H1 (cell line): ENCODE measurements at regions not wholly inside any gene's neighbourhood (a gene's known extent, or its start where the extent isn't known, plus 50 kb on each side); places are given as distances from the start of the nearest gene placed in this dataset.

ENCODE experiments used
- CTCF ChIA-PET: fragments of 300-600 bp; sonication (Branson Sonifier 250); formaldehyde crosslinking; loops from one replicate; lab custom pipeline; 2021; ENCODE audit not compliant: partially characterized antibody; lab: Charles Lee
- POLR2A ChIA-PET: fragments of 300-600 bp; sonication (Branson Sonifier 250); formaldehyde crosslinking; loops from one replicate; lab custom pipeline; 2021; ENCODE audit warnings: inconsistent platforms; ENCODE audit not compliant: partially characterized antibody; lab: Charles Lee
- DNase-seq, 2 experiments: peaks; one replicate each; pipeline versions ENCODE4 v3.0.0 to v3.0.0-alpha.2; 2010 to 2022; ENCODE audit warnings: low spot score in 2 of 2, low read depth in 1 of 2, mixed read lengths in 1 of 2
- FAIRE-seq: peaks from 2 replicates; lab custom pipeline; 2011; peaks lifted over from hg19 to GRCh38; lab: Jason Lieb, UNC
- H2AFZ ChIP-seq: 2 replicates; pipeline ENCODE4 v1.8.1; 2012; ENCODE audit warnings: low read length, inconsistent platforms
- H2AK5ac ChIP-seq: 2 replicates; pipeline ENCODE4 v1.6.1; 2013; ENCODE audit warnings: low read depth, low read length
- H2BK120ac ChIP-seq: replicated peaks from 2 replicates; pipeline ENCODE3; 2013; ENCODE audit warnings: low read depth, low read length, inconsistent platforms
- H2BK12ac ChIP-seq: 2 replicates; pipeline ENCODE4 v1.6.1; 2013; ENCODE audit warnings: low read depth, low read length
- H2BK15ac ChIP-seq: 2 replicates; pipeline ENCODE4 v1.6.1; 2013; ENCODE audit warnings: low read length
- H2BK20ac ChIP-seq: 2 replicates; pipeline ENCODE4 v1.6.1; 2013; ENCODE audit warnings: low read length
- H2BK5ac ChIP-seq: 2 replicates; pipeline ENCODE4 v1.6.1; 2013; ENCODE audit warnings: low read depth, low read length
- H3K14ac ChIP-seq: 2 replicates; pipeline ENCODE4 v1.6.1; 2013; ENCODE audit warnings: inconsistent platforms; ENCODE audit not compliant: insufficient read length
- H3K18ac ChIP-seq: 2 replicates; pipeline ENCODE4 v1.6.1; 2013; ENCODE audit warnings: low read length; ENCODE audit errors: extremely low read depth
- H3K23ac ChIP-seq: 2 replicates; pipeline ENCODE4 v1.6.1; 2013; ENCODE audit warnings: inconsistent platforms; ENCODE audit not compliant: insufficient read length
- H3K23me2 ChIP-seq: 2 replicates; pipeline ENCODE4 v1.6.1; 2013; ENCODE audit warnings: low read depth, low read length
- H3K27ac ChIP-seq: 2 replicates; pipeline ENCODE4 v1.6.1; 2011; ENCODE audit warnings: low read depth, low read length, inconsistent platforms
- H3K27me3 ChIP-seq, 4 experiments: replicated peaks in 1 of 4; 1 replicate in 1 of 4; 2 replicates in 3 of 4; pipeline versions ENCODE4 v1.6.1 to v1.8.1; 2011 to 2013; ENCODE audit warnings: low read length in 3 of 4, mild to moderate bottlenecking in 3 of 4, inconsistent platforms in 2 of 4, mixed read lengths in 2 of 4, moderate library complexity in 1 of 4; ENCODE audit not compliant: control insufficient read depth in 3 of 4, insufficient read depth in 3 of 4; ENCODE audit errors: extremely low read depth in 1 of 4
- H3K36me3 ChIP-seq, 4 experiments: 2 replicates each; pipeline versions ENCODE4 v1.6.1 to v1.8.1; 2011 to 2013; ENCODE audit warnings: mild to moderate bottlenecking in 4 of 4, low read length in 3 of 4, moderate library complexity in 2 of 4, control low read depth in 1 of 4, inconsistent platforms in 1 of 4; ENCODE audit not compliant: insufficient read depth in 4 of 4, control insufficient read depth in 2 of 4
- H3K4ac ChIP-seq: replicated peaks from 2 replicates; pipeline ENCODE3; 2013; ENCODE audit warnings: low read length, low read depth, mixed read lengths, inconsistent platforms; ENCODE audit not compliant: insufficient read length
- H3K4me1 ChIP-seq, 4 experiments: replicated peaks in 1 of 4; 1 replicate in 1 of 4; 2 replicates in 3 of 4; pipeline versions ENCODE4 v1.6.1 to v1.8.1; 2011 to 2013; ENCODE audit warnings: low read length in 3 of 4, inconsistent platforms in 2 of 4, mixed read lengths in 1 of 4; ENCODE audit not compliant: insufficient read depth in 4 of 4, control insufficient read depth in 3 of 4
- H3K4me2 ChIP-seq, 2 experiments: 2 replicates each; pipeline versions ENCODE4 v1.6.1 to v1.8.1; 2011 to 2013; ENCODE audit warnings: low read depth in 2 of 2, low read length in 2 of 2, control low read depth in 1 of 2, inconsistent platforms in 1 of 2, mild to moderate bottlenecking in 1 of 2; ENCODE audit not compliant: insufficient read depth in 1 of 2
- H3K4me3 ChIP-seq, 4 experiments: fragments of 200-600, 300-600 bp in 1 of 4; sonication (generic), shearing (Covaris generic), sonication (Bioruptor Twin) in 1 of 4; 2 replicates each; pipeline versions ENCODE4 v1.5.1 to v1.8.1; 2011 to 2016; ENCODE audit warnings: low read length in 4 of 4, low read depth in 3 of 4, control low read depth in 2 of 4, inconsistent platforms in 2 of 4, mild to moderate bottlenecking in 2 of 4, mixed read lengths in 1 of 4, moderate library complexity in 1 of 4; ENCODE audit not compliant: insufficient read depth in 2 of 4; ENCODE audit errors: extremely low read depth in 1 of 4
- H3K56ac ChIP-seq: replicated peaks from 2 replicates; pipeline ENCODE3; 2013; ENCODE audit warnings: low read depth, mild to moderate bottlenecking, mixed read lengths, low read length, inconsistent platforms; ENCODE audit not compliant: insufficient read length
- H3K79me1 ChIP-seq: 2 replicates; pipeline ENCODE4 v1.6.1; 2013; ENCODE audit warnings: low read depth, low read length, control low read depth
- H3K79me2 ChIP-seq, 2 experiments: 2 replicates each; pipeline versions ENCODE4 v1.6.1 to v1.8.1; 2012 to 2013; ENCODE audit warnings: low read length in 2 of 2, mild to moderate bottlenecking in 2 of 2, inconsistent platforms in 1 of 2; ENCODE audit not compliant: insufficient read depth in 2 of 2, control insufficient read depth in 1 of 2
- H3K9ac ChIP-seq, 4 experiments: replicated peaks in 1 of 4; 1 replicate in 1 of 4; 2 replicates in 3 of 4; pipeline versions ENCODE4 v1.6.1 to v1.8.1; 2011 to 2013; ENCODE audit warnings: low read depth in 3 of 4, low read length in 3 of 4, control low read depth in 2 of 4, mild to moderate bottlenecking in 2 of 4, moderate library complexity in 2 of 4, inconsistent platforms in 1 of 4; ENCODE audit errors: extremely low read depth in 1 of 4
- H3K9me3 ChIP-seq, 2 experiments: 2 replicates each; pipeline versions ENCODE4 v1.6.1 to v1.8.1; 2012 to 2013; ENCODE audit warnings: mild to moderate bottlenecking in 2 of 2, moderate library complexity in 2 of 2, control low read depth in 1 of 2, inconsistent platforms in 1 of 2, low read depth in 1 of 2, low read length in 1 of 2, mixed read lengths in 1 of 2; ENCODE audit not compliant: insufficient read depth in 2 of 2
- H4K20me1 ChIP-seq, 2 experiments: replicated peaks in 1 of 2; 2 replicates each; pipeline versions ENCODE3 to v1.8.1; 2011 to 2013; ENCODE audit warnings: inconsistent platforms in 2 of 2, low read length in 2 of 2, mild to moderate bottlenecking in 1 of 2; ENCODE audit not compliant: insufficient read depth in 2 of 2, control insufficient read depth in 1 of 2
- H4K5ac ChIP-seq: 2 replicates; pipeline ENCODE4 v1.6.1; 2013; ENCODE audit warnings: low read length, low read depth, mixed read lengths, inconsistent platforms; ENCODE audit not compliant: insufficient read length
- H4K8ac ChIP-seq: 2 replicates; pipeline ENCODE4 v1.8.0; 2013; ENCODE audit warnings: mild to moderate bottlenecking, moderate library complexity, low read length, inconsistent platforms; ENCODE audit not compliant: insufficient read depth; ENCODE audit errors: extremely low read depth
- H4K91ac ChIP-seq: replicated peaks from 2 replicates; pipeline ENCODE3; 2013; ENCODE audit warnings: low read length, mixed read lengths, inconsistent platforms; ENCODE audit not compliant: insufficient read length
- CHD1 ChIP-seq: IDR thresholded peaks from 2 replicates; pipeline ENCODE4 v1.6.1; 2012; ENCODE audit warnings: low read depth, low read length, improper control_type of control experiment
- EZH2 ChIP-seq: fragments of 200-600 bp; sonication (generic); IDR thresholded peaks from 2 replicates; pipeline ENCODE4 v1.7.1; 2012; ENCODE audit warnings: low read depth, mild to moderate bottlenecking, moderate library complexity, low read length, inconsistent platforms; ENCODE audit not compliant: severe bottlenecking
- JUND ChIP-seq: IDR thresholded peaks from 2 replicates; pipeline ENCODE4 v1.6.1; 2011; ENCODE audit warnings: mild to moderate bottlenecking, improper control_type of control experiment, low read length
- MAFK ChIP-seq: IDR thresholded peaks from 2 replicates; pipeline ENCODE4 v1.6.1; 2012; ENCODE audit warnings: low read depth, mild to moderate bottlenecking, improper control_type of control experiment, low read length
- RBBP5 ChIP-seq: IDR thresholded peaks from 2 replicates; pipeline ENCODE4 v1.7.1; 2012; ENCODE audit warnings: low read depth, mild to moderate bottlenecking, inconsistent platforms, low read length, moderate library complexity, borderline replicate concordance
- SIN3A ChIP-seq, 2 experiments: IDR thresholded peaks in 1 of 2; conservative IDR thresholded peaks in 1 of 2; 2 replicates each; pipeline ENCODE4 v1.6.1; 2011 to 2012; ENCODE audit warnings: low read length in 2 of 2, improper control_type of control experiment in 1 of 2, low read depth in 1 of 2, mild to moderate bottlenecking in 1 of 2
- SIX5 ChIP-seq: IDR thresholded peaks from 2 replicates; pipeline ENCODE4 v1.6.1; 2011; ENCODE audit warnings: mild to moderate bottlenecking, low read depth, low read length
- SP2 ChIP-seq: IDR thresholded peaks from 2 replicates; pipeline ENCODE4 v1.6.1; 2012; ENCODE audit warnings: mild to moderate bottlenecking, low read length, inconsistent platforms
- SUZ12 ChIP-seq: fragments of 200-600 bp; sonication (generic); IDR thresholded peaks from 2 replicates; pipeline ENCODE4 v1.6.1; 2012; ENCODE audit warnings: mild to moderate bottlenecking, inconsistent platforms, low read length, moderate library complexity, mixed read lengths

DNA sequence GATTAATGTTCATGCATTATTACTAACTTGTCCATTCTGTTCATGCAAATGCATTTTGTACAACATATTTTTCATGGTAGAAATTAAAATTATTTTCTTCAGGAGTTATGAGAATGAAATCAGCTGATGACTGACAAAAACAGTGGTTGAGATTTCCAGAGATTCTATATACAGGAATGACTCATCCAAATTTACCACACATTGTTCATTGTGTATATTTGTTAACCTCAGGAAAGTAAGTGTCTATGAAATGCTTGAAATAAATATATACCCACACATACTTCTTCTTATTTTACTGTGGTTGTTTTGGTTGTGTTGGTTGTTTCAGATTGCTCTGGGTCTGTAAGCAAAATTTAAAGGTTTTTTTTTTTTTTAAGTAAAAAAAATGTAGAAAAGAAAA, 108.1 kb upstream of the SP8 start:
- H3K4ac ChIP-seq = no peak overlapping the region
- no peak overlapping the region for H3K56ac ChIP-seq
- H2BK12ac ChIP-seq = no peak overlapping the region
- H3K79me2 ChIP-seq = no peaks in the 10 kb centered on the region
- H2AK5ac ChIP-seq = no peak overlapping the region
- no peak overlapping the region for H4K8ac ChIP-seq
- no peak overlapping the region for H2BK5ac ChIP-seq
- H3K27me3 ChIP-seq = no peaks in the 10 kb centered on the region
- H3K79me1 ChIP-seq = no peaks in the 10 kb centered on the region
- ChIA-PET CTCF (interaction anchor here (0.9 to 1.0 kb wide), 2 partner anchors 10 to 47 kb away, joined by 3 read pairs; no protein-coding TSS in a partner anchor), POLR2A (interaction anchor here (1.0 kb wide), 1 partner anchor 12 kb away, joined by 3 read pairs; no protein-coding TSS in a partner anchor)
- H3K9ac ChIP-seq = no peak overlapping the region
- TF ChIP-seq RBBP5 (no peak), SIX5 (no peak), EZH2 (no peak), SIN3A (conservative IDR thresholded peaks at IDR 0.05 in 1 of 2, IDR thresholded peaks at IDR 0.05 in 1 of 2; ENCODE audit: low read depth in 1 of 2, low read length in 2 of 2) (no peak), CHD1 (no peak), MAFK (no peak), SUZ12 (no peak), JUND (no peak), SP2 (no peak)
- H3K9me3 ChIP-seq = no peaks in the 10 kb centered on the region
- H4K5ac ChIP-seq = no peak overlapping the region
- H3K23me2 ChIP-seq = no peaks in the 10 kb centered on the region
- H3K23ac ChIP-seq = no peak overlapping the region
- no peaks in the 10 kb centered on the region for H4K20me1 ChIP-seq
- no peak for DNase-seq
- H3K36me3 ChIP-seq = no peaks in the 10 kb centered on the region
- H3K4me3 ChIP-seq = no peak overlapping the region
- FAIRE-seq = no peak
- H2BK15ac ChIP-seq = no peak overlapping the region
- H3K4me2 ChIP-seq = no peak overlapping the region
- H3K14ac ChIP-seq = no peak overlapping the region
- H2BK20ac ChIP-seq = no peak overlapping the region
- H3K27ac ChIP-seq = no peak overlapping the region
- H3K18ac ChIP-seq = no peak overlapping the region
- no peak overlapping the region for H2BK120ac ChIP-seq
- H2AFZ ChIP-seq = no peak overlapping the region
- H3K4me1 ChIP-seq = no peaks in the 10 kb centered on the region
- H4K91ac ChIP-seq = no peak overlapping the region
